ENCODE measurements at regions not wholly inside any gene's neighbourhood (a gene's known extent, or its start where the extent isn't known, plus 50 kb on each side); places are given as distances from the start of the nearest gene placed in this dataset.
"Not testable (repeated sequence)": the region's sequence is repeated elsewhere in the genome, so short reads cannot be mapped to it uniquely, and the experiment has no call there.

GRCh38 chr15:57883701-57884100, 177.2 kb downstream of the POLR2M start:
- no peak for DNase-seq

GRCh38 chr15:57884936-57885335, 178.4 kb downstream of the POLR2M start:
- DNase-seq = no peak

GRCh38 chr15:57885435-57885834, 178.9 kb downstream of the POLR2M start:
- no peak for DNase-seq

GRCh38 chr15:57887825-57888224, 177.7 kb downstream of the ALDH1A2 start:
- no peak for DNase-seq

GRCh38 chr15:57890351-57890750, 175.2 kb downstream of the ALDH1A2 start:
- DNase-seq = no peak

GRCh38 chr15:57890878-57891277, 174.6 kb downstream of the ALDH1A2 start:
- no peak for DNase-seq

- DNase-seq = no peak
Observed at GRCh38 chr15:57892181-57892580, 173.3 kb downstream of the ALDH1A2 start.

GRCh38 chr15:57893040-57893439, 172.5 kb downstream of the ALDH1A2 start:
- no peak for DNase-seq

GRCh38 chr15:57895291-57895690, 170.2 kb downstream of the ALDH1A2 start:
- no peak for DNase-seq

- DNase-seq = no peak
Observed at GRCh38 chr15:57896114-57896513, 169.4 kb downstream of the ALDH1A2 start.

GRCh38 chr15:57896899-57897298, 168.6 kb downstream of the ALDH1A2 start:
- not testable (repeated sequence) for DNase-seq

- no peak for DNase-seq
Observed at GRCh38 chr15:57897870-57898269, 167.6 kb downstream of the ALDH1A2 start.

GRCh38 chr15:57902155-57902554, 163.4 kb downstream of the ALDH1A2 start:
- DNase-seq = no peak
